ENCODE measurements at regions not wholly inside any gene's neighbourhood (a gene's known extent, or its start where the extent isn't known, plus 50 kb on each side); places are given as distances from the start of the nearest gene placed in this dataset.
A peak's percentile ranks its signal among the peaks of the same experiment; 100 is the strongest.

- peaks cover 28% of the 10 kb centered on the region for H3K4me1 ChIP-seq (ENCODE audit: insufficient read depth, low read length, poor library complexity, severe bottlenecking)
- peak; percentile 84 for DNase-seq (ENCODE audit: low spot score)
- H3K27ac ChIP-seq (ENCODE audit: low read depth, low read length, poor library complexity, severe bottlenecking): peak overlapping the region; percentile 22
- POLR2A ChIA-PET (ENCODE audit: low non-redundant PET): no interaction called here
- intact Hi-C loops (cut with micrococcal nuclease; ENCODE audit: unreplicated experiment): no loop called here
- H3K9me3 ChIP-seq (ENCODE audit: low read depth, low read length, poor library complexity, severe bottlenecking): no peaks in the 10 kb centered on the region
- no peak overlapping the region for H3K4me3 ChIP-seq (ENCODE audit: low read depth, low read length, poor library complexity, severe bottlenecking)
- no TSS peak for BruUV-seq (replicated peaks)
- CTCF ChIA-PET: interaction anchor here (0.6 kb wide), 2 partner anchors 45 to 274 kb away, joined by 5 read pairs; no protein-coding TSS in a partner anchor
- TF ChIP-seq EZH2 (IDR thresholded peaks at IDR 0.05; ENCODE audit: borderline replicate concordance, low read depth, low read length, poor library complexity, severe bottlenecking): no peak
- no peak for TF ChIP-seq CTCF (conservative IDR thresholded peaks at IDR 0.05; ENCODE audit: low read depth, low read length)
- no peaks in the 10 kb centered on the region for H3K27me3 ChIP-seq (replicated peaks; ENCODE audit: insufficient read depth, low read depth, low read length, poor library complexity)
- no peaks in the 10 kb centered on the region for H3K36me3 ChIP-seq (ENCODE audit: insufficient read depth, low read length, poor library complexity, severe bottlenecking)
Measured at GRCh38 chr1:87718241-87718950, 389.7 kb downstream of the LMO4 start.

- BruUV-seq (replicated peaks): no TSS peak
- intact Hi-C loops (cut with micrococcal nuclease; ENCODE audit: unreplicated experiment): no loop called here
Measured at GRCh38 chr1:87719658-87720057, 391.0 kb downstream of the LMO4 start.

GRCh38 chr1:87720561-87720960 lies 391.9 kb downstream of the LMO4 start:
- DNase-seq (ENCODE audit: low spot score): no peak
- no peaks in the 10 kb centered on the region for H3K27me3 ChIP-seq (replicated peaks; ENCODE audit: insufficient read depth, low read depth, low read length, poor library complexity)
- H3K36me3 ChIP-seq (ENCODE audit: insufficient read depth, low read length, poor library complexity, severe bottlenecking): no peaks in the 10 kb centered on the region

More at GRCh38 chr1:87719658-87720057, 391.0 kb downstream of the LMO4 start:
- DNase-seq (ENCODE audit: low spot score): no peak
- no peaks in the 10 kb centered on the region for H3K27me3 ChIP-seq (replicated peaks; ENCODE audit: insufficient read depth, low read depth, low read length, poor library complexity)
- POLR2A ChIA-PET (ENCODE audit: low non-redundant PET): no interaction called here
- H3K4me3 ChIP-seq (ENCODE audit: low read depth, low read length, poor library complexity, severe bottlenecking): no peak overlapping the region
- no peaks in the 10 kb centered on the region for H3K36me3 ChIP-seq (ENCODE audit: insufficient read depth, low read length, poor library complexity, severe bottlenecking)
- no peaks in the 10 kb centered on the region for H3K9me3 ChIP-seq (ENCODE audit: low read depth, low read length, poor library complexity, severe bottlenecking)
- peaks cover 28% of the 10 kb centered on the region for H3K4me1 ChIP-seq (ENCODE audit: insufficient read depth, low read length, poor library complexity, severe bottlenecking)
- CTCF ChIA-PET: no interaction called here
- no peak overlapping the region for H3K27ac ChIP-seq (ENCODE audit: low read depth, low read length, poor library complexity, severe bottlenecking)
- TF ChIP-seq EZH2 (IDR thresholded peaks at IDR 0.05; ENCODE audit: borderline replicate concordance, low read depth, low read length, poor library complexity, severe bottlenecking) (no peak), CTCF (conservative IDR thresholded peaks at IDR 0.05; ENCODE audit: low read depth, low read length) (no peak)

More at GRCh38 chr1:87720561-87720960, 391.9 kb downstream of the LMO4 start:
- intact Hi-C loops (cut with micrococcal nuclease; ENCODE audit: unreplicated experiment): no loop called here
- no peak for TF ChIP-seq EZH2 (IDR thresholded peaks at IDR 0.05; ENCODE audit: borderline replicate concordance, low read depth, low read length, poor library complexity, severe bottlenecking)
- no peak for TF ChIP-seq CTCF (conservative IDR thresholded peaks at IDR 0.05; ENCODE audit: low read depth, low read length)
- H3K9me3 ChIP-seq (ENCODE audit: low read depth, low read length, poor library complexity, severe bottlenecking): no peaks in the 10 kb centered on the region
- ChIA-PET POLR2A (ENCODE audit: low non-redundant PET) (no interaction called here), CTCF (no interaction called here)
- H3K4me1 ChIP-seq (ENCODE audit: insufficient read depth, low read length, poor library complexity, severe bottlenecking): peaks cover 28% of the 10 kb centered on the region
- H3K4me3 ChIP-seq (ENCODE audit: low read depth, low read length, poor library complexity, severe bottlenecking): no peak overlapping the region
- BruUV-seq (replicated peaks): no TSS peak
- H3K27ac ChIP-seq (ENCODE audit: low read depth, low read length, poor library complexity, severe bottlenecking): no peak overlapping the region

All from A673 (cell line).